ENCODE measurements at regions not wholly inside any gene's neighbourhood (a gene's known extent, or its start where the extent isn't known, plus 50 kb on each side); places are given as distances from the start of the nearest gene placed in this dataset.

- H3K4me3 Mint-ChIP-seq = no peak overlapping the region
- H3K36me3 Mint-ChIP-seq (ENCODE audit: low read depth) = no peaks in the 10 kb centered on the region
- H3K27me3 Mint-ChIP-seq = peaks cover 25% of the 10 kb centered on the region
- no peaks in the 10 kb centered on the region for H3K4me1 Mint-ChIP-seq
- ChIA-PET POLR2A (no interaction called here), CTCF (no interaction called here)
- no peak for DNase-seq
- H3K9me3 Mint-ChIP-seq = peaks cover 6% of the 10 kb centered on the region
- H3K27ac Mint-ChIP-seq = no peak overlapping the region
These were observed 486.7 kb downstream of the VRK1 start for GRCh38 chr14:97283841-97284240.

- no peak for DNase-seq
- CTCF ChIA-PET = no interaction called here
- H3K4me1 Mint-ChIP-seq = peaks cover 18% of the 10 kb centered on the region
- peaks cover 6% of the 10 kb centered on the region for H3K9me3 Mint-ChIP-seq
- H3K36me3 Mint-ChIP-seq (ENCODE audit: low read depth) = no peaks in the 10 kb centered on the region
- peaks cover 40% of the 10 kb centered on the region for H3K27me3 Mint-ChIP-seq
- POLR2A ChIA-PET = no interaction called here
- no peak overlapping the region for H3K4me3 Mint-ChIP-seq
- H3K27ac Mint-ChIP-seq = no peak overlapping the region
These were observed 490.8 kb downstream of the VRK1 start for GRCh38 chr14:97287956-97288355.

DNA sequence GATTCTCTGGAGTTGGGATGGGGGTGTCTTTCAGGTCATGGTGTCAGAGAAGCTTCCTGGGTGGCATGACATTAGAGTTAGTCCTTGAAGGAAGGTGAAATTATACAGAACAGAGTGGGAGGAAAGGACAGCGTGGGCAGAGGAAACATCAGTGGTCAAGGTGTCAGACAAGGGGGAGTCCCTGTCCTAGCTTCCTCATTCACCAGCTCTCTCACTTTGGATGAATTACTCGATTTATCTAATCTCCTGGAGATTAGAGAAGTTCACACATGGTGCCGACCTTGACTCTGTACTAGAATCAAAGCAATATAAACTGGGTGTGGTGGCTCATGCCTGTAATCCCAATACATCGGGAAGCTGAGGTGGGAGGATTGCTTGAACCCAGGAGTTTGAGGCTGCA lies 492.9 kb downstream of the VRK1 start:
- Mint-ChIP-seq H3K9me3 (peaks cover 6% of the 10 kb centered on the region), H3K27me3 (peaks cover 51% of the 10 kb centered on the region), H3K4me3 (no peak overlapping the region), H3K27ac (no peak overlapping the region), H3K36me3 (ENCODE audit: low read depth) (no peaks in the 10 kb centered on the region), H3K4me1 (peaks cover 18% of the 10 kb centered on the region)
- no peak for DNase-seq
- CTCF ChIA-PET = interaction anchor here (0.6 to 1.8 kb wide), 2 partner anchors 12 to 220 kb away, joined by 3 to 4 read pairs; no protein-coding TSS in a partner anchor
- POLR2A ChIA-PET = no interaction called here

GRCh38 chr14:97290977-97291376 lies 493.8 kb downstream of the VRK1 start:
- peaks cover 6% of the 10 kb centered on the region for H3K9me3 Mint-ChIP-seq
- no peak overlapping the region for H3K27ac Mint-ChIP-seq
- no peaks in the 10 kb centered on the region for H3K36me3 Mint-ChIP-seq (ENCODE audit: low read depth)
- peaks cover 18% of the 10 kb centered on the region for H3K4me1 Mint-ChIP-seq
- H3K4me3 Mint-ChIP-seq = no peak overlapping the region
- ChIA-PET POLR2A (no interaction called here), CTCF (interaction anchor here (1.0 to 1.8 kb wide), 2 partner anchors 11 to 25 kb away, joined by 3 to 4 read pairs; no protein-coding TSS in a partner anchor)
- peaks cover 48% of the 10 kb centered on the region for H3K27me3 Mint-ChIP-seq
- DNase-seq = no peak

GRCh38 chr14:97293659-97294058 lies 496.5 kb downstream of the VRK1 start:
- POLR2A ChIA-PET = no interaction called here

DNA sequence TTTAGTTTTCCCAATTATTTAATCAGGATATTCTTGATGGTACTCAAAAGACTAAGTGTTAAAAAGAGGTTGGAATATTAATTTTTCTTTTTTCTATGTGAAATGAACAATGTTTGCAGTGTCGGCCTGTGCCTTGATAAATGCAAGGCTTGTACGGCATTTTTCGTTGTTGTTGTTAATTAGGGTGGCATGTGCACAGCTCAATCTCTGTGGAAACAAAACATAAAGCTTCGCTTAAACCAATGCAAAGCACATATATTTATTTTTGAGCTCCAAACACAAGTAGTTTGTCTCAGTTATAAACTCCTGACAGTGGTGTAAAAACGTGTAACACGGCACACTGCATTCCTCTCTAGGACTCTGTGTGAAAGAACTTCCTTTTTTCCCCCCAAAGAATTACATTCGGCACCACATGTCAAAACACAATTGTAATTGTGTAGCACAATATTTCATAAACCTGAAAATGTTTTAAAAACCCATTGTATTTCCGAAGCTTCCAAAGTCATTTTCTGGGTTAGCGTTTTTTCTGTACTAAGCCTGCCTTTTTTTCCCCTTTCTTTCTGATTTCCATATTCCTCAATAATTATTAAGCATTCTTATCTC lies 498.0 kb downstream of the VRK1 start:
- CTCF ChIA-PET = no interaction called here
- Mint-ChIP-seq H3K9me3 (no peaks in the 10 kb centered on the region), H3K27ac (no peak overlapping the region), H3K4me1 (peaks cover 26% of the 10 kb centered on the region), H3K36me3 (ENCODE audit: low read depth) (no peaks in the 10 kb centered on the region), H3K4me3 (no peak overlapping the region), H3K27me3 (peaks cover 40% of the 10 kb centered on the region)
- POLR2A ChIA-PET = interaction anchor here (0.6 kb wide), 1 partner anchor 113 kb away, joined by 3 read pairs; no protein-coding TSS in a partner anchor
- no peak for DNase-seq

More at GRCh38 chr14:97293659-97294058, 496.5 kb downstream of the VRK1 start:
- Mint-ChIP-seq H3K27me3 (peaks cover 43% of the 10 kb centered on the region), H3K9me3 (no peaks in the 10 kb centered on the region), H3K4me1 (peaks cover 20% of the 10 kb centered on the region), H3K4me3 (no peak overlapping the region), H3K27ac (no peak overlapping the region), H3K36me3 (ENCODE audit: low read depth) (no peaks in the 10 kb centered on the region)
- DNase-seq = no peak
- CTCF ChIA-PET = no interaction called here

DNA sequence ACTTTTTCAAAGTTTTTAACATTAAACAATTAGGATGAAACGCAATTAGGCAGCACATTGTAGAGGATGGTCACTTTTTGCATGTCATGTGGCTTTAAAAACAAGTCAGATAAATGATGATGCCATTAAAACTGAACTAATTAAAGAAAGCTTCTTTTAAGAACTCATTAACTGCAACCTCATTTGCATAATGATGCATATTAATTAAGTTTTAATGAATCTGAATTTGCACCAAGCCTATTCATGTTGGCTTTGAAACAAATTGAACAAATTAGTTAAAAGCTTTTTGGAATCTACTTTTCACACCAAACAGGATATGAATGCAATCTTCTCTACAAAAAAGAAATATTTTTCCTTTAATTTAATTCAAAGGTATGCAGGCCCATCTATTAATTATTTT lies 499.0 kb downstream of the VRK1 start:
- POLR2A ChIA-PET = no interaction called here
- Mint-ChIP-seq H3K4me3 (no peak overlapping the region), H3K9me3 (no peaks in the 10 kb centered on the region), H3K4me1 (peaks cover 20% of the 10 kb centered on the region), H3K27ac (no peak overlapping the region), H3K36me3 (ENCODE audit: low read depth) (no peaks in the 10 kb centered on the region), H3K27me3 (peaks cover 38% of the 10 kb centered on the region)
- CTCF ChIA-PET = interaction anchor here (0.6 kb wide), 1 partner anchor 431 kb away, joined by 3 read pairs; no protein-coding TSS in a partner anchor
- DNase-seq = no peak

DNA sequence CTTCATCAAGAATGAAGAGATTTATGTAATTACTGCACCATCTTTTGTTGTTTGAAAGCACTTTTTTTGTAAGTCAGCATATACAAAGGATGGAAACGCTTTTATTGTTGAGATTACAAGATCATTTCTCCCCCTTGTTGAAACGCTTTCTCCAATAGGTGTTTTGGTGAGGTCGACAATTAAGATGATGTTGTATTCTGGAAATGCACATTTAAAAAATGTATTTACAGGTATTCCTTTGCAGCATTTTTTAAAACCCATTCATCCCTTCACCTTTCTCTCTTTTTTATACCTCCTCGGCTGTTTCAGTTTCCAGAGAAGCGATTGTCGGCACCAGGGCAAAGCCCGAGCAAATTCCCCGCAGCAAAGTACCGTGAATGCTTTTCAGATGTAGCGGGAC lies 499.9 kb downstream of the VRK1 start:
- DNase-seq = no peak
- Mint-ChIP-seq H3K4me1 (peaks cover 16% of the 10 kb centered on the region), H3K27ac (no peak overlapping the region), H3K4me3 (no peak overlapping the region), H3K27me3 (peaks cover 38% of the 10 kb centered on the region), H3K36me3 (ENCODE audit: low read depth) (no peaks in the 10 kb centered on the region), H3K9me3 (no peaks in the 10 kb centered on the region)
- POLR2A ChIA-PET = no interaction called here
- CTCF ChIA-PET = interaction anchor here (0.6 kb wide), 2 partner anchors 282 to 314 kb away, joined by 3 to 4 read pairs; no protein-coding TSS in a partner anchor

GRCh38 chr14:97298331-97298730 lies 501.1 kb downstream of the VRK1 start:
- CTCF ChIA-PET = interaction anchor here (1.2 to 1.8 kb wide), 2 partner anchors 8 to 678 kb away, joined by 3 to 7 read pairs; no protein-coding TSS in a partner anchor
- Mint-ChIP-seq H3K27me3 (peaks cover 28% of the 10 kb centered on the region), H3K9me3 (no peaks in the 10 kb centered on the region), H3K4me1 (peaks cover 19% of the 10 kb centered on the region), H3K27ac (no peak overlapping the region), H3K36me3 (ENCODE audit: low read depth) (no peaks in the 10 kb centered on the region), H3K4me3 (no peak overlapping the region)
- POLR2A ChIA-PET = no interaction called here
- no peak for DNase-seq

GRCh38 chr14:97298736-97299135 lies 501.6 kb downstream of the VRK1 start:
- no peak overlapping the region for H3K4me3 Mint-ChIP-seq
- peaks cover 26% of the 10 kb centered on the region for H3K27me3 Mint-ChIP-seq
- no peak overlapping the region for H3K27ac Mint-ChIP-seq
- ChIA-PET CTCF (interaction anchor here (1.2 to 1.8 kb wide), 2 partner anchors 8 to 678 kb away, joined by 3 to 7 read pairs; no protein-coding TSS in a partner anchor), POLR2A (no interaction called here)
- H3K36me3 Mint-ChIP-seq (ENCODE audit: low read depth) = no peaks in the 10 kb centered on the region
- DNase-seq = no peak
- H3K9me3 Mint-ChIP-seq = no peaks in the 10 kb centered on the region
- peaks cover 19% of the 10 kb centered on the region for H3K4me1 Mint-ChIP-seq

DNA sequence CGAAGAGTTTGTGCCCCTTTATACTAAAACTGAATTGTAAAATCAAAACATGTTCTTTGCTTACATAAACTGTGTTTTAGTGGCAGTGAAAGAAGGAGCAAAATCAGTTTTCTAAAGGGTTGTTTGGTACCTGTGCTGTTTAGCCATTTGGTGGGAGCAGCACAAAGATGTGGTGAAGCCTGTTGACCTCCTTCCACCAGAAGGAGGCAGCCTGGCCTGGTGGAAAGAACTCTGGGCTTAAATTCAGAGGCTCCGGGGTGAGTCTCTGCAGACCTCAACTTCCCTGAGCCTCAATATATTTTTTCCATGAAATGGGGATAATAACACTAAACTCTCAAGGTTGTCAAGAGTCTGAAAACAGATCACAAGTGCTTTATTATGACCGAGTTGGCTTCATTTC lies 502.5 kb downstream of the VRK1 start:
- peak; percentile 37 for DNase-seq
- H3K9me3 Mint-ChIP-seq = no peaks in the 10 kb centered on the region
- H3K4me3 Mint-ChIP-seq = no peak overlapping the region
- H3K27ac Mint-ChIP-seq = no peak overlapping the region
- peaks cover 19% of the 10 kb centered on the region for H3K27me3 Mint-ChIP-seq
- no peaks in the 10 kb centered on the region for H3K36me3 Mint-ChIP-seq (ENCODE audit: low read depth)
- H3K4me1 Mint-ChIP-seq = peaks cover 19% of the 10 kb centered on the region
- ChIA-PET POLR2A (interaction anchor here (1.1 to 1.2 kb wide), 2 partner anchors 158 to 159 kb away, joined by 3 read pairs; no protein-coding TSS in a partner anchor), CTCF (interaction anchor here (0.6 to 1.7 kb wide), 4 partner anchors 10 to 678 kb away, joined by 3 read pairs; no protein-coding TSS in a partner anchor)

DNA sequence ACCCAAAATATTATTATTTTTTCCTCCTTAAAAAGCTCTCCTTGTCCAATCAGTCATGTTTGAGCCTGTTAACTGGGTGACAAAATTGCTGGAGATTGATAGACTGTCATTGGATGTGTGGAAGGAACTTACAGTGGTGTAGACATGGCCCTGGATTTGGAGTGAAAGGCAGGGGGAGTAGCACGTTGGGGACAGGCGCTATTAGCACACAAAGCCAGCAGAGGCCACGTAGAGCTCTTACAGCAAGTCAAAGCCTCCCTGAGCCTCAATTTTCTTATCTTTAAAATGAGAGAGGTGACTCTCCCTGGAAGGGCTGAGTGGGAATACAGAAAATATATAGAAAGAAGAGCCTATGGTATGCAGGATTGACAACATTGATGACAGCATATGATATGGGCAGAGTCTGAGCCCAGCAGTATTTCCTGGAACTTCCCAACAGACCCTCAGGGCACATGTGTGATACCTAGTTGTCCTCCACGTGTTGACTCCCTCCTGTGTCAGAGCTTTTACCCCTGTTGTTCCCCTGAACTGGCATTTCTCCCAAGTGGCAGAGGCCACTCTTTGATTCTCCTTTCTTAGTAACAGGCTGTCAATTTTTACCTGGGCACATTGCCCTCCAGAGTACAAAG lies 504.9 kb downstream of the VRK1 start:
- DNase-seq = no peak
- Mint-ChIP-seq H3K36me3 (ENCODE audit: low read depth) (no peaks in the 10 kb centered on the region), H3K27ac (no peak overlapping the region), H3K9me3 (no peaks in the 10 kb centered on the region), H3K4me1 (peaks cover 32% of the 10 kb centered on the region), H3K27me3 (peaks cover 8% of the 10 kb centered on the region), H3K4me3 (no peak overlapping the region)
- CTCF ChIA-PET = interaction anchor here (0.7 to 1.3 kb wide), 2 partner anchors 11 to 676 kb away, joined by 3 to 4 read pairs; no protein-coding TSS in a partner anchor
- POLR2A ChIA-PET = no interaction called here

GRCh38 chr14:97306133-97306759 lies 509.1 kb downstream of the VRK1 start:
- DNase-seq = no peak
- peaks cover 3% of the 10 kb centered on the region for H3K9me3 Mint-ChIP-seq
- ChIA-PET CTCF (interaction anchor here (1.1 to 2.3 kb wide), 4 partner anchors 8 to 672 kb away, joined by 3 to 9 read pairs (median 6); no protein-coding TSS in a partner anchor), POLR2A (interaction anchor here (0.8 to 2.4 kb wide), 6 partner anchors 72 to 400 kb away, joined by 3 to 16 read pairs (median 4); no protein-coding TSS in a partner anchor)
- peak overlapping the region; percentile 50 for H3K27ac Mint-ChIP-seq
- H3K4me1 Mint-ChIP-seq = peaks cover 47% of the 10 kb centered on the region
- no peaks in the 10 kb centered on the region for H3K27me3 Mint-ChIP-seq
- H3K4me3 Mint-ChIP-seq = no peak overlapping the region
- no peaks in the 10 kb centered on the region for H3K36me3 Mint-ChIP-seq (ENCODE audit: low read depth)
